SK-N-SH treated with all-trans-retinoic acid at 6 μM for 48 hours (cell line): ENCODE measurements at regions not wholly inside any gene's neighbourhood (a gene's known extent, or its start where the extent isn't known, plus 50 kb on each side); places are given as distances from the start of the nearest gene placed in this dataset.

Experiments used
- ARNTL ChIP-seq: fragments of 450-650 bp; formaldehyde crosslinking; IDR thresholded peaks from 2 replicates; pipeline ENCODE4 v1.5.0; 2020; ENCODE audit warnings: low read depth, mild to moderate bottlenecking, moderate library complexity, borderline replicate concordance
- CREB5 ChIP-seq: fragments of 250-450 bp; sonication (Bioruptor Pico); IDR thresholded peaks from 2 replicates; pipeline ENCODE4 v1.5.1; 2020; ENCODE audit warnings: low read depth, mild to moderate bottlenecking, moderate library complexity
- PPARA ChIP-seq: fragments of 250-450 bp; sonication (Bioruptor Pico); IDR thresholded peaks from 2 replicates; pipeline ENCODE4 v1.5.0; 2020; ENCODE audit warnings: mild to moderate bottlenecking, borderline replicate concordance
- ZFP3 ChIP-seq: fragments of 250-450 bp; sonication (Bioruptor Pico); IDR thresholded peaks from 2 replicates; pipeline ENCODE4 v1.5.0; 2020; ENCODE audit warnings: mild to moderate bottlenecking, moderate library complexity
- ZNF565 ChIP-seq: fragments of 450-650 bp; formaldehyde crosslinking; conservative IDR thresholded peaks from 2 replicates; pipeline ENCODE4 v1.5.0; 2020; ENCODE audit warnings: low read depth, mild to moderate bottlenecking, moderate library complexity

DNA sequence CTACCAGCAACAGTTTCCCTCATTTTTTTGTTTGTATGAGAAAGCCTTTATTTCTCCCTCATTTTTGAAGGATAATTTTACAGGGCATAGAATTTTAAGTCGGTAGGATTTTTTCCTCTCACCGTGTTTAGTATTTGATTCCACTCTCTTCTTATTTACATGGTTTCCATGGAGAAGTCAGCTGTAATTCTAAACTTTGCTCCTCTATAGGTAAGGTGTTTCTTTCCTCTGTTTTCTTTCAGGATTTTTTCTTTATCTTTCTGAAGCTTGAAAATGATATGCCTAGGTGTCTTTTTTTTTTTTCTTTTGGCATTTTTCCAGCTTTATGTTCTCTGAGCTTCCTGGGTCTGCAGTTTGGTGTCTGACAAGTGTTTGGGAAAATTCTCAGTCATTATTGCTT, 75.6 kb upstream of the ETV6 start:
- TF ChIP-seq ZNF565 (no peak), ARNTL (no peak), PPARA (CRISPR knock-in tag) (no peak), CREB5 (CRISPR knock-in tag) (no peak), ZFP3 (CRISPR knock-in tag) (no peak)
